ENCODE measurements at regions not wholly inside any gene's neighbourhood (a gene's known extent, or its start where the extent isn't known, plus 50 kb on each side); places are given as distances from the start of the nearest gene placed in this dataset.

GRCh38 chr3:159137949-159138348 lies 336.1 kb downstream of the MFSD1 start:
- DNase-seq: no peak
- H3K36me3 ChIP-seq: no peaks in the 10 kb centered on the region
- no peak for TF ChIP-seq POLR2AphosphoS5 (IDR thresholded peaks at IDR 0.05)
- no peak overlapping the region for H3K4me3 ChIP-seq
- peaks cover 0 to 2% (median 0%) of the 10 kb centered on the region in 7 donors for H3K27me3 ChIP-seq (replicated peaks in 1 of 7)
- WGBS, 5 donors: 40 to 64% (median 61%) methylated on average over 3 of the region's 3 CpGs
- H3K9me3 ChIP-seq: no peaks in the 10 kb centered on the region
- H3K4me1 ChIP-seq: no peaks in the 10 kb centered on the region
- no peak overlapping the region for H3K27ac ChIP-seq
- intact Hi-C loops (cut with DNase I; ENCODE audit: low total_unique reads): no loop called here

GRCh38 chr3:159139326-159139725 lies 337.5 kb downstream of the MFSD1 start:
- Histone ChIP-seq H3K27ac (no peak overlapping the region), H3K4me3 (no peak overlapping the region), H3K27me3 (replicated peaks in 1 of 7) (peaks cover 0 to 2% (median 0%) of the 10 kb centered on the region in 7 donors), H3K36me3 (no peaks in the 10 kb centered on the region), H3K4me1 (no peaks in the 10 kb centered on the region), H3K9me3 (no peaks in the 10 kb centered on the region)
- no peak for DNase-seq
- intact Hi-C loops (cut with DNase I; ENCODE audit: low total_unique reads): no loop called here
- TF ChIP-seq POLR2A (IDR thresholded peaks at IDR 0.05): no peak
- TF ChIP-seq CTCF (IDR thresholded peaks at IDR 0.05 in 8 of 11, conservative IDR thresholded peaks at IDR 0.05 in 3 of 11): no peak
- no peak for TF ChIP-seq POLR2AphosphoS5 (IDR thresholded peaks at IDR 0.05)
- WGBS, 5 donors: 91 to 100% (median 95%) methylated on average over 2 of the region's 2 CpGs

GRCh38 chr3:159144472-159144871 lies 342.6 kb downstream of the MFSD1 start:
- Histone ChIP-seq H3K27me3 (replicated peaks in 1 of 7) (peaks cover 0 to 2% (median 0%) of the 10 kb centered on the region in 7 donors), H3K4me1 (no peaks in the 10 kb centered on the region), H3K27ac (no peak overlapping the region), H3K9me3 (no peaks in the 10 kb centered on the region), H3K4me3 (no peak overlapping the region), H3K36me3 (no peaks in the 10 kb centered on the region)
- no peak for DNase-seq
- WGBS, 5 donors: 63 to 76% (median 66%) methylated on average over 2 of the region's 2 CpGs
- TF ChIP-seq POLR2AphosphoS5 (IDR thresholded peaks at IDR 0.05) (no peak), POLR2A (IDR thresholded peaks at IDR 0.05) (no peak), CTCF (IDR thresholded peaks at IDR 0.05 in 8 of 11, conservative IDR thresholded peaks at IDR 0.05 in 3 of 11) (no peak)
- intact Hi-C loops (cut with DNase I; ENCODE audit: low total_unique reads): no loop called here

GRCh38 chr3:159144891-159145290 lies 343.0 kb downstream of the MFSD1 start:
- TF ChIP-seq POLR2AphosphoS5 (IDR thresholded peaks at IDR 0.05) (no peak), CTCF (IDR thresholded peaks at IDR 0.05 in 8 of 11, conservative IDR thresholded peaks at IDR 0.05 in 3 of 11) (no peak), POLR2A (IDR thresholded peaks at IDR 0.05) (no peak)
- H3K9me3 ChIP-seq: no peaks in the 10 kb centered on the region
- no peak overlapping the region for H3K27ac ChIP-seq
- H3K4me3 ChIP-seq: no peak overlapping the region
- H3K36me3 ChIP-seq: no peaks in the 10 kb centered on the region
- H3K27me3 ChIP-seq (replicated peaks in 1 of 7): peaks cover 0 to 2% (median 0%) of the 10 kb centered on the region in 7 donors
- intact Hi-C loops (cut with DNase I; ENCODE audit: low total_unique reads): no loop called here
- no peaks in the 10 kb centered on the region for H3K4me1 ChIP-seq
- no peak for DNase-seq

GRCh38 chr3:159146392-159146791 lies 344.5 kb downstream of the MFSD1 start:
- H3K36me3 ChIP-seq: no peaks in the 10 kb centered on the region
- no peaks in the 10 kb centered on the region for H3K4me1 ChIP-seq
- H3K9me3 ChIP-seq: no peaks in the 10 kb centered on the region
- no peak for DNase-seq
- 58 to 74% (median 70%) methylated on average over 3 of the region's 3 CpGs for WGBS, 5 donors
- no peak overlapping the region for H3K27ac ChIP-seq
- no peak overlapping the region for H3K4me3 ChIP-seq
- TF ChIP-seq CTCF (IDR thresholded peaks at IDR 0.05 in 8 of 11, conservative IDR thresholded peaks at IDR 0.05 in 3 of 11) (no peak), POLR2A (IDR thresholded peaks at IDR 0.05) (no peak), POLR2AphosphoS5 (IDR thresholded peaks at IDR 0.05) (no peak)
- intact Hi-C loops (cut with DNase I; ENCODE audit: low total_unique reads): no loop called here
- H3K27me3 ChIP-seq (replicated peaks in 1 of 7): peaks cover 0 to 2% (median 0%) of the 10 kb centered on the region in 7 donors

Data from spleen (tissue), 11 donors.